Loucy (cell line): ENCODE measurements at regions not wholly inside any gene's neighbourhood (a gene's known extent, or its start where the extent isn't known, plus 50 kb on each side); places are given as distances from the start of the nearest gene placed in this dataset.

Experiments used
- H2AFZ ChIP-seq: fragments of 200-600 bp; sonication (generic); 2 replicates; pipeline ENCODE4 v1.6.0; 2016; ENCODE audit warnings: antibody characterized with exemption, mild to moderate bottlenecking, low read length, moderate library complexity
- H3F3A ChIP-seq: fragments of 200-600 bp; 2 replicates; pipeline ENCODE4 v1.6.0; 2016; ENCODE audit warnings: antibody characterized with exemption, low read depth, mild to moderate bottlenecking
- H3K27me3 ChIP-seq: fragments of 200-600 bp; sonication (generic); 2 replicates; pipeline ENCODE4 v1.6.1; 2014; ENCODE audit warnings: low read length, mild to moderate bottlenecking; ENCODE audit not compliant: insufficient read depth, poor library complexity, severe bottlenecking
- H3K36me3 ChIP-seq: fragments of 200-600 bp; sonication (generic); 2 replicates; pipeline ENCODE4 v1.6.1; 2016; ENCODE audit warnings: low read length; ENCODE audit not compliant: insufficient read depth
- H3K4me1 ChIP-seq: fragments of 200-600 bp; sonication (generic); 2 replicates; pipeline ENCODE4 v1.5.1; 2014; ENCODE audit warnings: low read length, mild to moderate bottlenecking; ENCODE audit not compliant: insufficient read depth, poor library complexity, severe bottlenecking
- H3K4me2 ChIP-seq: fragments of 200-600 bp; sonication (generic); 2 replicates; pipeline ENCODE4 v1.6.0; 2014; ENCODE audit warnings: antibody characterized with exemption, low read length, low read depth, mild to moderate bottlenecking; ENCODE audit not compliant: poor library complexity, severe bottlenecking
- H3K4me3 ChIP-seq: fragments of 200-600 bp; sonication (generic); 2 replicates; pipeline ENCODE4 v1.5.1; 2014; ENCODE audit warnings: low read length, mild to moderate bottlenecking, mixed read lengths; ENCODE audit not compliant: poor library complexity, severe bottlenecking
- H3K79me2 ChIP-seq: fragments of 200-600 bp; sonication (generic); 2 replicates; pipeline ENCODE4 v1.6.1; 2014; ENCODE audit warnings: low read length; ENCODE audit not compliant: insufficient read depth
- H3K9ac ChIP-seq: fragments of 200-600 bp; sonication (generic); 2 replicates; pipeline ENCODE4 v1.6.0; 2014; ENCODE audit warnings: mild to moderate bottlenecking, low read depth, low read length, moderate library complexity; ENCODE audit not compliant: poor library complexity, severe bottlenecking
- H3K9me2 ChIP-seq: fragments of 200-600 bp; sonication (generic); replicated peaks from 2 replicates; pipeline ENCODE4 v1.6.1; 2016; ENCODE audit warnings: low read depth, low read length, mixed read lengths
- H3K9me3 ChIP-seq: fragments of 200-600 bp; sonication (generic); 2 replicates; pipeline ENCODE4 v1.6.1; 2014; ENCODE audit warnings: mild to moderate bottlenecking, antibody characterized with exemption, low read length, low read depth; ENCODE audit not compliant: insufficient read depth
- H4K20me1 ChIP-seq: fragments of 200-600 bp; sonication (generic); 2 replicates; pipeline ENCODE4 v1.6.0; 2014; ENCODE audit warnings: antibody characterized with exemption, low read length, mild to moderate bottlenecking; ENCODE audit not compliant: insufficient read depth, poor library complexity, severe bottlenecking
- CTCF ChIP-seq: fragments of 200-600 bp; sonication (generic); conservative IDR thresholded peaks from 2 replicates; pipeline ENCODE4 v1.5.1; 2014; ENCODE audit warnings: mild to moderate bottlenecking, antibody characterized with exemption, low read length
- EZH2phosphoT487 ChIP-seq: fragments of 200-600 bp; IDR thresholded peaks from 2 replicates; pipeline ENCODE4 v1.6.1; 2018; ENCODE audit warnings: antibody characterized with exemption, mild to moderate bottlenecking, moderate library complexity, borderline replicate concordance

- Histone ChIP-seq H3K79me2 (no peaks in the 10 kb centered on the region), H4K20me1 (no peaks in the 10 kb centered on the region), H3K9me3 (no peaks in the 10 kb centered on the region), H3K9ac (no peak overlapping the region), H2AFZ (no peak overlapping the region), H3K4me3 (no peak overlapping the region), H3K27me3 (no peaks in the 10 kb centered on the region), H3K36me3 (no peaks in the 10 kb centered on the region), H3K9me2 (no peaks in the 10 kb centered on the region), H3K4me2 (no peak overlapping the region), H3F3A (no peaks in the 10 kb centered on the region), H3K4me1 (no peaks in the 10 kb centered on the region)
- peak; percentile 18 for TF ChIP-seq CTCF
- no peak for TF ChIP-seq EZH2phosphoT487
Measured at GRCh38 chr13:33761740-33762139, 56.2 kb upstream of the RFC3 start.

GRCh38 chr13:33763021-33763420 is 54.9 kb upstream of the RFC3 start:
- H3K36me3 ChIP-seq: no peaks in the 10 kb centered on the region

GRCh38 chr13:33764716-33765115 is 53.2 kb upstream of the RFC3 start:
- no peaks in the 10 kb centered on the region for H3K79me2 ChIP-seq
- no peaks in the 10 kb centered on the region for H3K27me3 ChIP-seq
- H3K9ac ChIP-seq: no peak overlapping the region
- TF ChIP-seq CTCF: no peak
- TF ChIP-seq EZH2phosphoT487: no peak
- no peaks in the 10 kb centered on the region for H3F3A ChIP-seq
- no peaks in the 10 kb centered on the region for H3K4me1 ChIP-seq
- no peaks in the 10 kb centered on the region for H3K9me2 ChIP-seq
- no peak overlapping the region for H3K4me2 ChIP-seq
- no peaks in the 10 kb centered on the region for H4K20me1 ChIP-seq
- H3K36me3 ChIP-seq: no peaks in the 10 kb centered on the region
- H3K9me3 ChIP-seq: no peaks in the 10 kb centered on the region
- H3K4me3 ChIP-seq: no peak overlapping the region
- H2AFZ ChIP-seq: no peak overlapping the region

More at GRCh38 chr13:33763021-33763420, 54.9 kb upstream of the RFC3 start:
- no peaks in the 10 kb centered on the region for H3K27me3 ChIP-seq
- no peak overlapping the region for H3K9ac ChIP-seq
- H3K9me3 ChIP-seq: no peaks in the 10 kb centered on the region
- no peak overlapping the region for H3K4me2 ChIP-seq
- no peaks in the 10 kb centered on the region for H4K20me1 ChIP-seq
- H3F3A ChIP-seq: no peaks in the 10 kb centered on the region
- H2AFZ ChIP-seq: no peak overlapping the region
- TF ChIP-seq EZH2phosphoT487: no peak
- TF ChIP-seq CTCF: no peak
- no peak overlapping the region for H3K4me3 ChIP-seq
- H3K9me2 ChIP-seq: no peaks in the 10 kb centered on the region
- H3K4me1 ChIP-seq: no peaks in the 10 kb centered on the region
- H3K79me2 ChIP-seq: no peaks in the 10 kb centered on the region
